SU-DHL-6 (cell line): ENCODE measurements at regions not wholly inside any gene's neighbourhood (a gene's known extent, or its start where the extent isn't known, plus 50 kb on each side); places are given as distances from the start of the nearest gene placed in this dataset.

ENCODE experiments used
- EZH2phosphoT487 ChIP-seq: fragments of 200-600 bp; sonication (generic), shearing (Covaris generic); conservative IDR thresholded peaks from 2 replicates; pipeline ENCODE4 v1.6.1; 2018; ENCODE audit warnings: mild to moderate bottlenecking, antibody characterized with exemption, low read length, moderate library complexity, mixed read lengths
- TF ChIP-seq, protein P1 (sequence below): fragments of 200-600 bp; sonication (generic); IDR thresholded peaks from one replicate; pipeline ENCODE4 v1.5.1; 2017; ENCODE audit warnings: antibody characterized with exemption, mild to moderate bottlenecking, low read length, moderate library complexity; ENCODE audit not compliant: insufficient read depth, poor library complexity, severe bottlenecking

DNA sequence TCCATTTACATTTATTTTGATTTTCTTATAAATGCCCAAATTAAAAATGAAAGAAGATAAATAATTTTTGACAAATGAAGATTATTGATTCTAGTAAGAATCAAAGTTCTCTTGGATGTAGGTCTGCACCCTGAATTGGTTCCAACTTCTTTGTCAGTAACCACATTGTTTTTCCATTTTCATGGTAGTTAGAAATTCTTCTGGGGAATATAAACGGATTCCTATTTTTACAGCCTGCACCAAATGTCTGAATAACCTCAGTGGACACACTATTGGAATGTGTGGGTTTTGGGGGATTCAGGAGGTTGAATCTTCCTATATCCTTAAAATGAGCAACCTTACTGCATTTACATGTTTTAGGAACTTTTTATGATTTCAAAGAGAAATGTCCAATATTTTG, 1085.3 kb upstream of the MAP3K7 start:
- TF ChIP-seq EZH2phosphoT487: no peak
- TF ChIP-seq, protein P1, sequence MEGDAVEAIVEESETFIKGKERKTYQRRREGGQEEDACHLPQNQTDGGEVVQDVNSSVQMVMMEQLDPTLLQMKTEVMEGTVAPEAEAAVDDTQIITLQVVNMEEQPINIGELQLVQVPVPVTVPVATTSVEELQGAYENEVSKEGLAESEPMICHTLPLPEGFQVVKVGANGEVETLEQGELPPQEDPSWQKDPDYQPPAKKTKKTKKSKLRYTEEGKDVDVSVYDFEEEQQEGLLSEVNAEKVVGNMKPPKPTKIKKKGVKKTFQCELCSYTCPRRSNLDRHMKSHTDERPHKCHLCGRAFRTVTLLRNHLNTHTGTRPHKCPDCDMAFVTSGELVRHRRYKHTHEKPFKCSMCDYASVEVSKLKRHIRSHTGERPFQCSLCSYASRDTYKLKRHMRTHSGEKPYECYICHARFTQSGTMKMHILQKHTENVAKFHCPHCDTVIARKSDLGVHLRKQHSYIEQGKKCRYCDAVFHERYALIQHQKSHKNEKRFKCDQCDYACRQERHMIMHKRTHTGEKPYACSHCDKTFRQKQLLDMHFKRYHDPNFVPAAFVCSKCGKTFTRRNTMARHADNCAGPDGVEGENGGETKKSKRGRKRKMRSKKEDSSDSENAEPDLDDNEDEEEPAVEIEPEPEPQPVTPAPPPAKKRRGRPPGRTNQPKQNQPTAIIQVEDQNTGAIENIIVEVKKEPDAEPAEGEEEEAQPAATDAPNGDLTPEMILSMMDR: no peak
